Prostate gland (tissue), 2 donors: ENCODE measurements at regions not wholly inside any gene's neighbourhood (a gene's known extent, or its start where the extent isn't known, plus 50 kb on each side); places are given as distances from the start of the nearest gene placed in this dataset.

ENCODE experiments used
- POLR2A ChIP-seq: fragments of 450-650 bp; IDR thresholded peaks from one replicate; pipeline ENCODE4 v1.6.1; 2016; ENCODE audit warnings: antibody characterized with exemption, mild to moderate bottlenecking
- TF ChIP-seq, protein P1 (sequence below), 4 experiments: fragments of 200-600 bp in 2 of 4; fragments of 450-650 bp in 2 of 4; sonication (generic) in 2 of 4; IDR thresholded peaks; 1 replicate in 3 of 4; 2 replicates in 1 of 4; pipeline ENCODE4 v1.5.1; 2016 to 2019; ENCODE audit warnings: antibody characterized with exemption in 4 of 4, mild to moderate bottlenecking in 2 of 4, moderate library complexity in 2 of 4

DNA sequence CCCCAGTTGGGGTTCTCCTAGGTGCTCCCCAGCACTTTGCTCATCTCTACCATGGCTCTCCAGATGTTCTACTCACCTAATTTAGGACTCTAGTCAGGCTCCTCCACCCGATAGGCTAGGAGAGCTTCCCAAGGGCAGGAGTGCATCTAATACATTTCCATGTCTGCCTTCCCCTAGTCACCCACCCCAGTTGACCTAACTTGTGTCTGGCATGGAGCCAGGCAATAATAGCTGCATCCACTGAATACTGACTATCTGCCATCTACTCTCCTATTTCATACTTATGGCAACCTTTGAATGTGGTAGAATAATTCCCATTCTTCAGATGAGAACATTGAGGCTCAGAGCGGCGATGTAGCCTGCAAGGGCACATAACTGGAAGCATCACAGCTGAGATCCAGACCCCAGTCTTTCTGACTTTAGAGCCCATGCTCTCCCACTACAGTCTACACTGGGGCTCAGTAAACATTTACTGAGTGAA, 71.8 kb upstream of the YWHAQ start:
- no peak for TF ChIP-seq POLR2A
- TF ChIP-seq, protein P1, sequence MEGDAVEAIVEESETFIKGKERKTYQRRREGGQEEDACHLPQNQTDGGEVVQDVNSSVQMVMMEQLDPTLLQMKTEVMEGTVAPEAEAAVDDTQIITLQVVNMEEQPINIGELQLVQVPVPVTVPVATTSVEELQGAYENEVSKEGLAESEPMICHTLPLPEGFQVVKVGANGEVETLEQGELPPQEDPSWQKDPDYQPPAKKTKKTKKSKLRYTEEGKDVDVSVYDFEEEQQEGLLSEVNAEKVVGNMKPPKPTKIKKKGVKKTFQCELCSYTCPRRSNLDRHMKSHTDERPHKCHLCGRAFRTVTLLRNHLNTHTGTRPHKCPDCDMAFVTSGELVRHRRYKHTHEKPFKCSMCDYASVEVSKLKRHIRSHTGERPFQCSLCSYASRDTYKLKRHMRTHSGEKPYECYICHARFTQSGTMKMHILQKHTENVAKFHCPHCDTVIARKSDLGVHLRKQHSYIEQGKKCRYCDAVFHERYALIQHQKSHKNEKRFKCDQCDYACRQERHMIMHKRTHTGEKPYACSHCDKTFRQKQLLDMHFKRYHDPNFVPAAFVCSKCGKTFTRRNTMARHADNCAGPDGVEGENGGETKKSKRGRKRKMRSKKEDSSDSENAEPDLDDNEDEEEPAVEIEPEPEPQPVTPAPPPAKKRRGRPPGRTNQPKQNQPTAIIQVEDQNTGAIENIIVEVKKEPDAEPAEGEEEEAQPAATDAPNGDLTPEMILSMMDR (IDR thresholded peaks at IDR 0.05) = no peak
